ENCODE measurements at regions not wholly inside any gene's neighbourhood (a gene's known extent, or its start where the extent isn't known, plus 50 kb on each side); places are given as distances from the start of the nearest gene placed in this dataset.

- no peak for TF ChIP-seq CTCF (IDR thresholded peaks at IDR 0.05; ENCODE audit: control extremely low read depth in 1 of 3, insufficient read depth in 1 of 3, low read depth in 1 of 3, low read length in 3 of 3)
- TF ChIP-seq NRF1 (IDR thresholded peaks at IDR 0.05; ENCODE audit: low read depth, low read length), result no peak
- no peak for TF ChIP-seq BRCA1 (IDR thresholded peaks at IDR 0.05; ENCODE audit: low read depth, low read length)
- no peak for TF ChIP-seq EP300 (IDR thresholded peaks at IDR 0.05; ENCODE audit: borderline replicate concordance in 1 of 2, low read depth in 2 of 2, low read length in 2 of 2)
- TF ChIP-seq MAX (IDR thresholded peaks at IDR 0.05), result no peak
- no peak for TF ChIP-seq POLR2A (IDR thresholded peaks at IDR 0.05; ENCODE audit: control extremely low read depth in 1 of 2, low read depth in 2 of 2, low read length in 2 of 2)
- TF ChIP-seq USF2 (IDR thresholded peaks at IDR 0.05; ENCODE audit: low read length), result no peak
- no peak for TF ChIP-seq TAF1 (IDR thresholded peaks at IDR 0.05; ENCODE audit: low read depth, low read length)
- no peak for TF ChIP-seq FOSL1 (IDR thresholded peaks at IDR 0.05; ENCODE audit: insufficient read depth, low read depth, low read length)
- TF ChIP-seq EZH2 (IDR thresholded peaks at IDR 0.05; ENCODE audit: low read depth, low read length, severe bottlenecking), result no peak
- no peak for TF ChIP-seq TBP (IDR thresholded peaks at IDR 0.05; ENCODE audit: low read depth, low read length)
- TF ChIP-seq TEAD4 (IDR thresholded peaks at IDR 0.05; ENCODE audit: low read depth, low read length), result no peak
- TF ChIP-seq YY1 (IDR thresholded peaks at IDR 0.05; ENCODE audit: low read depth, low read length), result no peak
- no peak for TF ChIP-seq ATF2 (IDR thresholded peaks at IDR 0.05; ENCODE audit: low read length)
These were observed 117.8 kb upstream of the DIAPH2 start for GRCh38 chrX:96566878-96567277.
